ENCODE measurements at regions not wholly inside any gene's neighbourhood (a gene's known extent, or its start where the extent isn't known, plus 50 kb on each side); places are given as distances from the start of the nearest gene placed in this dataset.

DNA sequence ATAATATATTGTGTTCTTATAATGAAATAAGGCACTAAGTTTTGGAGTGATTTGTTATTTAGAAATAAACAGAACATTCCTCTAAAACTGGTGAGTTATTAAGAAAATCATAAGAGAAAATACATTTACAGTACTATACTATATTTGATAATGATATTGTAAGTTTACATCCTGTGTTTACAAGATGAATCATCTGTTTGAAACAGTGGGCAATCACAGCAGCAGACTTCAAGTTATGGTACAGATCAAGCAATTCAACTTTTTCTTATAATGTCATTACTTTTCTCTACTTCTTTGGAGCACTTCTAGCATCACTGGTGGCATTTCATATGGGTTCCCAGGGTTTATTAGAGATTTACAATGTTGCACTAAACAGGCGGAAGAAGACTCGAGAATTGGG lies 86.5 kb upstream of the BRINP3 start:
- no peak for TF ChIP-seq CTCF (IDR thresholded peaks at IDR 0.05 in 2 of 3, conservative IDR thresholded peaks at IDR 0.05 in 1 of 3; ENCODE audit: insufficient read depth in 2 of 3, low read depth in 1 of 3, low read length in 3 of 3)
- TF ChIP-seq POLR2B (IDR thresholded peaks at IDR 0.05; ENCODE audit: low read depth, partially characterized antibody) = no peak
- TF ChIP-seq, protein P1, sequence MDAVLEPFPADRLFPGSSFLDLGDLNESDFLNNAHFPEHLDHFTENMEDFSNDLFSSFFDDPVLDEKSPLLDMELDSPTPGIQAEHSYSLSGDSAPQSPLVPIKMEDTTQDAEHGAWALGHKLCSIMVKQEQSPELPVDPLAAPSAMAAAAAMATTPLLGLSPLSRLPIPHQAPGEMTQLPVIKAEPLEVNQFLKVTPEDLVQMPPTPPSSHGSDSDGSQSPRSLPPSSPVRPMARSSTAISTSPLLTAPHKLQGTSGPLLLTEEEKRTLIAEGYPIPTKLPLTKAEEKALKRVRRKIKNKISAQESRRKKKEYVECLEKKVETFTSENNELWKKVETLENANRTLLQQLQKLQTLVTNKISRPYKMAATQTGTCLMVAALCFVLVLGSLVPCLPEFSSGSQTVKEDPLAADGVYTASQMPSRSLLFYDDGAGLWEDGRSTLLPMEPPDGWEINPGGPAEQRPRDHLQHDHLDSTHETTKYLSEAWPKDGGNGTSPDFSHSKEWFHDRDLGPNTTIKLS (IDR thresholded peaks at IDR 0.05; ENCODE audit: borderline replicate concordance, low read depth) = no peak
- no peak for TF ChIP-seq HDAC1 (IDR thresholded peaks at IDR 0.05)
